ENCODE measurements at regions not wholly inside any gene's neighbourhood (a gene's known extent, or its start where the extent isn't known, plus 50 kb on each side); places are given as distances from the start of the nearest gene placed in this dataset.

- H3K27me3 ChIP-seq, result peaks cover 0 to 6% (median 0%) of the 10 kb centered on the region in 7 donors
- H3K27ac ChIP-seq, result peak overlapping the region in 1 of 10 donors; percentile 5
- H3K4me3 ChIP-seq, result no peak overlapping the region
- no peak for ATAC-seq
- 88% methylated on average over 1 of the region's 1 CpG for WGBS, 2 donors
- no peaks in the 10 kb centered on the region for H3K36me3 ChIP-seq
- TF ChIP-seq CTCF (IDR thresholded peaks at IDR 0.05), result no peak
- intact Hi-C loops (cut with DNase I), result no loop called here
- no peaks in the 10 kb centered on the region for H3K9me3 ChIP-seq
- DNase-seq, result no peak
- peaks cover 0 to 21% (median 0%) of the 10 kb centered on the region in 9 donors for H3K4me1 ChIP-seq
These were observed 167.3 kb upstream of the CDH5 start for GRCh38 chr16:66199189-66199588.

- ATAC-seq, result no peak
- intact Hi-C loops (cut with DNase I), result no loop called here
- no peak overlapping the region for H3K27ac ChIP-seq
These were observed 167.8 kb upstream of the CDH5 start for GRCh38 chr16:66198641-66199040.

GRCh38 chr16:66197668-66198278 lies 168.7 kb upstream of the CDH5 start:
- no peak for TF ChIP-seq CTCF (IDR thresholded peaks at IDR 0.05)
- ATAC-seq (no peak), DNase-seq (no peak)
- peaks cover 0 to 5% (median 0%) of the 10 kb centered on the region in 7 donors for H3K27me3 ChIP-seq
- WGBS, 2 donors, result 87 to 88% methylated on average over 4 of the region's 4 CpGs
- H3K27ac ChIP-seq, result no peak overlapping the region
- H3K36me3 ChIP-seq, result no peaks in the 10 kb centered on the region
- peaks cover 0 to 21% (median 0%) of the 10 kb centered on the region in 9 donors for H3K4me1 ChIP-seq
- H3K4me3 ChIP-seq, result no peak overlapping the region
- H3K9me3 ChIP-seq, result no peaks in the 10 kb centered on the region
- intact Hi-C loops (cut with DNase I), result no loop called here

More at GRCh38 chr16:66198641-66199040, 167.8 kb upstream of the CDH5 start:
- Histone ChIP-seq H3K4me1 (peaks cover 0 to 21% (median 0%) of the 10 kb centered on the region in 9 donors), H3K36me3 (no peaks in the 10 kb centered on the region), H3K4me3 (no peak overlapping the region), H3K9me3 (no peaks in the 10 kb centered on the region), H3K27me3 (peaks cover 0 to 5% (median 0%) of the 10 kb centered on the region in 7 donors)
- no peak for DNase-seq
- 57 to 88% methylated on average over 3 of the region's 3 CpGs for WGBS, 2 donors
- no peak for TF ChIP-seq CTCF (IDR thresholded peaks at IDR 0.05)

- no peak overlapping the region for H3K27ac ChIP-seq
- intact Hi-C loops (cut with DNase I), result no loop called here
- DNase-seq (no peak), ATAC-seq (no peak)
- H3K36me3 ChIP-seq, result no peaks in the 10 kb centered on the region
- H3K4me1 ChIP-seq, result peaks cover 0 to 21% (median 0%) of the 10 kb centered on the region in 9 donors
- peaks cover 0 to 3% (median 0%) of the 10 kb centered on the region in 7 donors for H3K27me3 ChIP-seq
- WGBS, 2 donors, result 88 to 90% methylated on average over 3 of the region's 3 CpGs
- H3K9me3 ChIP-seq, result no peaks in the 10 kb centered on the region
- H3K4me3 ChIP-seq, result no peak overlapping the region
- TF ChIP-seq CTCF (IDR thresholded peaks at IDR 0.05), result no peak
These were observed 169.7 kb upstream of the CDH5 start for GRCh38 chr16:66196770-66197169.
